Gastrocnemius medialis (tissue), 4 donors: ENCODE measurements at regions not wholly inside any gene's neighbourhood (a gene's known extent, or its start where the extent isn't known, plus 50 kb on each side); places are given as distances from the start of the nearest gene placed in this dataset.
A peak's percentile ranks its signal among the peaks of the same experiment; 100 is the strongest.

Experiments used
- ATAC-seq, 2 donors: fragments of 150-250 bp; one replicate each; pipeline ENCODE4 v1.9.1; 2016
- DNase-seq, 2 donors: peaks; one replicate each; pipeline ENCODE4 v3.0.0-alpha.2; 2019
- H3K27ac ChIP-seq, 4 donors: fragments of 200-600 bp; sonication (generic); 1 replicate in 1 of 4; 2 replicates in 3 of 4; pipeline ENCODE4 v1.5.1; 2016 to 2018; ENCODE audit warnings: mild to moderate bottlenecking in 2 of 4, moderate library complexity in 1 of 4
- H3K27me3 ChIP-seq, 3 donors: fragments of 200-600 bp; sonication (generic) in 2 of 3; 1 replicate in 1 of 3; 2 replicates in 2 of 3; pipeline versions ENCODE4 v1.5.1 to v1.6.0; 2016 to 2019; ENCODE audit warnings: mild to moderate bottlenecking in 1 of 3, moderate library complexity in 1 of 3
- H3K36me3 ChIP-seq, 2 donors: fragments of 200-600 bp; sonication (generic) in 1 of 2; one replicate each; pipeline ENCODE4 v1.5.1; 2017 to 2018
- H3K4me1 ChIP-seq, 2 donors: fragments of 200-600 bp; sonication (generic) in 1 of 2; one replicate each; pipeline ENCODE4 v1.5.1; 2016 to 2017; ENCODE audit warnings: mild to moderate bottlenecking in 2 of 2
- H3K4me3 ChIP-seq, 4 donors: fragments of 200-600 bp; sonication (generic) in 3 of 4; 1 replicate in 1 of 4; 2 replicates in 3 of 4; pipeline ENCODE4 v1.5.1; 2016 to 2019; ENCODE audit warnings: mild to moderate bottlenecking in 2 of 4
- H3K9me3 ChIP-seq, 3 donors: fragments of 200-600 bp; sonication (generic) in 2 of 3; 1 replicate in 1 of 3; 2 replicates in 2 of 3; pipeline ENCODE4 v1.5.1; 2016 to 2019
- CTCF ChIP-seq, 5 experiments: fragments of 450-650 bp in 3 of 5; fragments of 200-600 bp in 2 of 5; sonication (generic) in 2 of 5; IDR thresholded peaks in 4 of 5; conservative IDR thresholded peaks in 1 of 5; 1 replicate in 4 of 5; 2 replicates in 1 of 5; pipeline ENCODE4 v1.5.1; 2016 to 2019; ENCODE audit warnings: antibody characterized with exemption in 5 of 5, mild to moderate bottlenecking in 3 of 5, moderate library complexity in 3 of 5
- POLR2A ChIP-seq, 2 donors: fragments of 450-650 bp; IDR thresholded peaks; one replicate each; pipeline ENCODE4 v1.6.1; 2017; ENCODE audit warnings: antibody characterized with exemption in 2 of 2, mild to moderate bottlenecking in 2 of 2, moderate library complexity in 2 of 2
- in situ Hi-C, 4 donors: fragments of 200-750 bp; cut with MboI; loops; one replicate each; pipeline versions ENCODE4 v1.15.0 to v1.8.0; 2017; ENCODE audit warnings: low sequenced_read_pairs in 4 of 4
- intact Hi-C: fragments of 100-400 bp; cut with DNase I; formaldehyde crosslinking; loops from one replicate; pipeline ENCODE4 v1.15.1; 2023; ENCODE audit warnings: low total_unique reads

GRCh38 chr5:34591723-34592122 is 64.4 kb upstream of the RAI14 start:
- H3K36me3 ChIP-seq, result no peaks in the 10 kb centered on the region
- no peaks in the 10 kb centered on the region for H3K4me1 ChIP-seq
- TF ChIP-seq CTCF (IDR thresholded peaks at IDR 0.05 in 4 of 5, conservative IDR thresholded peaks at IDR 0.05 in 1 of 5), result no peak
- no peak for TF ChIP-seq POLR2A (IDR thresholded peaks at IDR 0.05)
- DNase-seq (no peak), ATAC-seq (no peak)
- intact Hi-C loops (no loop called here), in situ Hi-C loops (no loop called here)
- no peak overlapping the region for H3K4me3 ChIP-seq
- no peaks in the 10 kb centered on the region for H3K27me3 ChIP-seq
- H3K27ac ChIP-seq, result no peak overlapping the region
- H3K9me3 ChIP-seq, result no peaks in the 10 kb centered on the region

GRCh38 chr5:34597034-34598027 is 58.8 kb upstream of the RAI14 start:
- Histone ChIP-seq H3K4me3 (no peak overlapping the region), H3K9me3 (no peaks in the 10 kb centered on the region), H3K27me3 (no peaks in the 10 kb centered on the region), H3K4me1 (no peaks in the 10 kb centered on the region), H3K36me3 (no peaks in the 10 kb centered on the region), H3K27ac (no peak overlapping the region)
- TF ChIP-seq POLR2A (IDR thresholded peaks at IDR 0.05), result no peak
- no peak for TF ChIP-seq CTCF (IDR thresholded peaks at IDR 0.05 in 4 of 5, conservative IDR thresholded peaks at IDR 0.05 in 1 of 5)
- ATAC-seq (no peak), DNase-seq (no peak)
- in situ Hi-C loops (no loop called here), intact Hi-C loops (no loop called here)

GRCh38 chr5:34598177-34598794 is 57.8 kb upstream of the RAI14 start:
- ATAC-seq (peak in 1 of 2 donors; percentile 54), DNase-seq (no peak)
- no peaks in the 10 kb centered on the region for H3K36me3 ChIP-seq
- H3K4me3 ChIP-seq, result no peak overlapping the region
- H3K4me1 ChIP-seq, result no peaks in the 10 kb centered on the region
- intact Hi-C loops, result no loop called here
- H3K9me3 ChIP-seq, result no peaks in the 10 kb centered on the region
- in situ Hi-C loops, result no loop called here
- H3K27ac ChIP-seq, result no peak overlapping the region
- TF ChIP-seq POLR2A (IDR thresholded peaks at IDR 0.05) (no peak), CTCF (IDR thresholded peaks at IDR 0.05 in 4 of 5, conservative IDR thresholded peaks at IDR 0.05 in 1 of 5) (no peak)
- no peaks in the 10 kb centered on the region for H3K27me3 ChIP-seq

- ATAC-seq (no peak), DNase-seq (no peak)
- no peak overlapping the region for H3K4me3 ChIP-seq
- H3K9me3 ChIP-seq, result no peaks in the 10 kb centered on the region
- intact Hi-C loops (no loop called here), in situ Hi-C loops (no loop called here)
- TF ChIP-seq POLR2A (IDR thresholded peaks at IDR 0.05), result no peak
- no peak for TF ChIP-seq CTCF (IDR thresholded peaks at IDR 0.05 in 4 of 5, conservative IDR thresholded peaks at IDR 0.05 in 1 of 5)
- H3K27ac ChIP-seq, result no peak overlapping the region
- H3K27me3 ChIP-seq, result no peaks in the 10 kb centered on the region
- H3K36me3 ChIP-seq, result no peaks in the 10 kb centered on the region
- no peaks in the 10 kb centered on the region for H3K4me1 ChIP-seq
Observed at GRCh38 chr5:34599471-34600117, 56.5 kb upstream of the RAI14 start.
